ENCODE measurements at regions not wholly inside any gene's neighbourhood (a gene's known extent, or its start where the extent isn't known, plus 50 kb on each side); places are given as distances from the start of the nearest gene placed in this dataset.

DNA sequence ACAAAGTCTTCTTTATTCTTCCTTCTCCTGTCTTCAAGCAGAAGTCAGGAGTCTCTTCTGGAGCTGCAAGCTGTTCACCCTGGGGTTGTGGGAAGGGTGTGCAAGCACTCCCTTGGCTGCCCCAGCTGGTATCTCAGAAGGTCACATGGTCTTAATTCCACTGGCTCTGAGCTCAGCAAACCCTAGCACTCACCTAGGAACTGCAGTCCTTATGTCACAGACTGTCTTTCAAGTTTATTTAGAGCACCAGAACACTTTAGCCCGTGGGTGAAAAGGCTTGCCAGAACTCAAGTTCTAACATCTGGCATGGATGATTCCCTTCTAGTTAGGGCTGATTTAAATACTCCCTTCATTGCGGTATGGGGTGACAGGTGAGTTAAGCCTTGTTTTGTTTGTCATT lies 379.0 kb downstream of the CCER1 start:
- no peak for TF ChIP-seq POLR2A (IDR thresholded peaks at IDR 0.05)
- TF ChIP-seq, protein P1, sequence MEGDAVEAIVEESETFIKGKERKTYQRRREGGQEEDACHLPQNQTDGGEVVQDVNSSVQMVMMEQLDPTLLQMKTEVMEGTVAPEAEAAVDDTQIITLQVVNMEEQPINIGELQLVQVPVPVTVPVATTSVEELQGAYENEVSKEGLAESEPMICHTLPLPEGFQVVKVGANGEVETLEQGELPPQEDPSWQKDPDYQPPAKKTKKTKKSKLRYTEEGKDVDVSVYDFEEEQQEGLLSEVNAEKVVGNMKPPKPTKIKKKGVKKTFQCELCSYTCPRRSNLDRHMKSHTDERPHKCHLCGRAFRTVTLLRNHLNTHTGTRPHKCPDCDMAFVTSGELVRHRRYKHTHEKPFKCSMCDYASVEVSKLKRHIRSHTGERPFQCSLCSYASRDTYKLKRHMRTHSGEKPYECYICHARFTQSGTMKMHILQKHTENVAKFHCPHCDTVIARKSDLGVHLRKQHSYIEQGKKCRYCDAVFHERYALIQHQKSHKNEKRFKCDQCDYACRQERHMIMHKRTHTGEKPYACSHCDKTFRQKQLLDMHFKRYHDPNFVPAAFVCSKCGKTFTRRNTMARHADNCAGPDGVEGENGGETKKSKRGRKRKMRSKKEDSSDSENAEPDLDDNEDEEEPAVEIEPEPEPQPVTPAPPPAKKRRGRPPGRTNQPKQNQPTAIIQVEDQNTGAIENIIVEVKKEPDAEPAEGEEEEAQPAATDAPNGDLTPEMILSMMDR (IDR thresholded peaks at IDR 0.05), result no peak
